HG03045 (cell line): ENCODE measurements at regions not wholly inside any gene's neighbourhood (a gene's known extent, or its start where the extent isn't known, plus 50 kb on each side); places are given as distances from the start of the nearest gene placed in this dataset.
"Not testable (repeated sequence)": the region's sequence is repeated elsewhere in the genome, so short reads cannot be mapped to it uniquely, and the experiment has no call there.

ENCODE experiments used
- ATAC-seq: cut with Tn5 transposase; IDR thresholded peaks from one replicate; pipeline ENCODE4 v1.9.1; 2021; ENCODE audit warnings: mild to moderate bottlenecking, moderate library complexity; ENCODE audit not compliant: unreplicated experiment

DNA sequence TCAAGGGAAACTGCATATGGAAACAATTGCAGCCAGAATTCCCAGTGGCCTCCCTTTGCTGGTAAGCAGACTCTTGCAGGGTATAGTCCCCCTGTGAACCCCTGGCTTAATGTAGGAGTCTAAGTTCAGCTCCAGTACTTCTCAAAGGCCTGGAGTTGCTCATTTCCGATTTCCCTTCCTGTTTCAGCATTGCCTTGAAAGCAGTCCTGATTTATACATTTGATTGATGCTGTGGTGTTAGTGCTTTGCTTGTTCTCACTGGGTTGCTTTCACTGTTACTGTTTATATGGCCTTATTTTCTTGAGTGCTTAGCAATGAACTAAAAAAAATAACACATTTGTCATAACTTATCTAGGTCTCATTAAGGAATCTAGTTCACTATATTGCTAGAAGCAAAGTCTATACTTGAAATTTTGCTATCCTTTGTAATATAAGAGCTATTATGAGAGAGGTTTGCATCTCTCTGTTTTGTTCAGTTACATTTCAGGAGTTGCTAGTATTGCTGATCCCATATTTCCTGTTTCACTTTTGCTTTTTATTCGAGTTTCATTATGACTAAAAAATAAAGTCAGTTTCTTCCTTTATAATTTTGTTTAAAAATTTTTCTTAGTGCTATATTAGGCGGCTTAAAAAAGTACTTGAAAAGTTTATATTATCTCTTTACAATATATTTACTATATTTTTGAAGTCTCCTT, 122.4 kb upstream of the NMUR2 start:
- peak; percentile 59 for ATAC-seq

GRCh38 chr5:152529440-152529839, 124.4 kb upstream of the NMUR2 start:
- no peak for ATAC-seq

- no peak for ATAC-seq
Observed at GRCh38 chr5:152532714-152533113, 127.6 kb upstream of the NMUR2 start.

- no peak for ATAC-seq
Observed at GRCh38 chr5:152534641-152535040, 129.6 kb upstream of the NMUR2 start.

DNA sequence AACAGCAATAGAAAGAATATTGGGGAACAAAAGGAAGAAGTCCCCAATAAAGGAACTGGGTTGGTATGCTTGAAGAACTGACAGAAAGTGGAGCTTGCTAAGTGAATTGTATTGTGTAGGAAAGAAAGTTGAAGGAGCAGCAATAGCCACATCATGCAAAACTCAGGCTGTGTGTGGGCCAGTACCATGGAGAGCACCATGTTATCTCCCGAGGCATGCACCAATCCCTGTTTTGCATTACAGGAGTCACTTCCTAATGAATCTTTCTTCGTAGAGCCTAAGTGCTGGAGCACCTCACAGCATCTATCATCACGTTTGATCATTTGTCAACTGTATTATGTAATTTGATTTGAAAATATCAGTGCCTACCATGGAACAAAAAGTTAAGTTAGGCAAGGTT, 137.7 kb upstream of the NMUR2 start:
- ATAC-seq = no peak

GRCh38 chr5:152546493-152546892, 141.4 kb upstream of the NMUR2 start:
- no peak for ATAC-seq

GRCh38 chr5:152547202-152547601, 142.1 kb upstream of the NMUR2 start:
- no peak for ATAC-seq

- no peak for ATAC-seq
Observed at GRCh38 chr5:152549709-152550108, 144.6 kb upstream of the NMUR2 start.

GRCh38 chr5:152551061-152551460, 146.0 kb upstream of the NMUR2 start:
- no peak for ATAC-seq

- ATAC-seq = no peak
Observed at GRCh38 chr5:152556784-152557183, 151.7 kb upstream of the NMUR2 start.

GRCh38 chr5:152560512-152561137, 155.5 kb upstream of the NMUR2 start:
- ATAC-seq = no peak

DNA sequence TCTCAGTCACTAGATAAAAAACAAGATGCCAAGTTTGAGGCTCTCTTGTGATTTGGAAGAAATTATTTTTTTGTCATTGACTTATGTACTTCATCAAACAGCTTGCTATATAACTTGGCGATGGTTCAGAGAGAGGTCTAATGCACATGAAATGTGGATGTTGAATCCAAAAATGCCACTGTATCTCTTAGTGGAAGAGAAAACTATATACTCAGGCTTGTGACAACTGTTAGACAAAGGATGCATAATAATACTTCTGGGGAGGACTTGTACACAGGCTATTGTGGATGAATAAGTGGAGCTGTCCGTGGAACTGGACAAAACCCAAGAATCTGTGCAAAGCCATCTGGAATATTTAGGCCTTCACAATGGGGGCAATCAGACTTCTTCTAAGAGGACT, 162.9 kb upstream of the NMUR2 start:
- ATAC-seq = no peak

DNA sequence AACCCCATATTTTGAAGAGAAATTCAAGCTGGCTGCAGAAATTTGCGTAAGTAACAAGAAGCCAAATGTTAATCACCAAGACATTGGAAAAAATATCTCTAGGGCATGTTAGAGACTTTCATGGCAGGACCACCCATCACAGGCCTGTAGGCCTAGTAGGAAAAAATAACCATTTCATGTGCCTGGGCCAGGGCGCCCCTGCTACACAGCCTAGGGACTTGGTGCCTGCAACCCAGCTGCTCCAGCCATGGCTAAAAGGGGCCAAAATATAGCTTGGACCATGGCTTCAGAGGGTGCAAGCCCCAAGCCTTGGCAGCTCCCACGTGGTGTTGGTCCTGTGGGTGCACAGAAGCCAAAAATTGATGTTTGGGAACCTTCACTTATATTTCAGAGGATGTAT, 167.7 kb upstream of the NMUR2 start:
- no peak for ATAC-seq

- ATAC-seq = no peak
Observed at GRCh38 chr5:152584103-152584502, 179.0 kb upstream of the NMUR2 start.

- ATAC-seq = no peak
Observed at GRCh38 chr5:152592416-152592815, 187.3 kb upstream of the NMUR2 start.

DNA sequence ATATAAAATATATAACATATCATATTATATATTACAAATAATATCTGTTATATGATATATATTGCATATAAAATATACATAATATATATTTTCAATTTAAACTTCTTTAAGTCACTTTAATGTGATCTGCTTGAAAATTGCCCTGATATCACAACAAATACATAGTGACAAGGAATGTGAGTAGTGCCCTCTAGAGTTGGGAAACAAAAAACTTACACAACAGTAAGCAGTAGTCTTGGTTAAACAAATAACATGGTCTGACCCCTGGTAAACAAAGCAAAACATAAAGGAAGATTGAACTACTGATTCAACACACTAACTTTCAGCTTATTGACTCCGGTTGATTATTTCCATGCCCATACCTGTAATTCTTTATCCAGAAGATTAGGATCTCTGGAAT, 188.3 kb upstream of the NMUR2 start:
- ATAC-seq = no peak

DNA sequence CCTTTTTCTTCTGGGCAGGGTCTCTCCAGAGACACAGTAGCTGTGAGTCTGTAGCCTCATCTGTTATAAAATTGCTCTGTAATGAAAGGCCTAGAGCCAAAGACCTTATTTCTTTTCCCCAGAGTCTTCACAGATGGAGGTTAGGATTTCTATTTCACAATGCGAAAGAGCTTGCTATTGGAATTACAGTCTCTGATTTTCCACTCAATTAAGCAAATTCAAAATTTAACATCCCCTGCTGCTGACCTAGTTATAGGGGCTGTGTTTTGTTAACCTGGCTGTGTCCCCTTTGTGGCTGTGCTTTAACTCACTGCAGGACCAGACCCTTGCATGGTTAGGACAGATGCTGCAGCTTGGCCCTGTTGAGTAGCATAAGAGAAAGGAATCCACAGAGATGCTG, 190.3 kb upstream of the NMUR2 start:
- ATAC-seq = no peak

DNA sequence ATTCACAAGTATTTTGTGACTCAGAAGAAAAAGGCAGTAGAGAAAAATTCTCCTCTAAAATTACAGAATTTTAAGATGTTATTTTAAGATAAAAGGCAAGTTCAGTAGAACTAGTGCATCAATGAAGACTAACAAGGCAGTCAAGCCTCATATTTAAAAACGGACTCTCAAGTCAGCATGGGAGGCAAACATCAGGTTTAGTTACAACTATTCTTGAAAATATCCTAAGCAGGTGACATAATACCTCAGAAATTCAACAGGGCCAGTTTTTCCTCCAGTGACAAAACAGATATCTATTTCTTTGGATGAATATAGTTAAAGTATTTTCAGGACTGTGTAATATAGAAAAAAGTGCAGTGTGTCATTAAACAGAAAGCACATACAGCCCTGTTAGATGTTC, 194.0 kb upstream of the NMUR2 start:
- ATAC-seq = no peak

DNA sequence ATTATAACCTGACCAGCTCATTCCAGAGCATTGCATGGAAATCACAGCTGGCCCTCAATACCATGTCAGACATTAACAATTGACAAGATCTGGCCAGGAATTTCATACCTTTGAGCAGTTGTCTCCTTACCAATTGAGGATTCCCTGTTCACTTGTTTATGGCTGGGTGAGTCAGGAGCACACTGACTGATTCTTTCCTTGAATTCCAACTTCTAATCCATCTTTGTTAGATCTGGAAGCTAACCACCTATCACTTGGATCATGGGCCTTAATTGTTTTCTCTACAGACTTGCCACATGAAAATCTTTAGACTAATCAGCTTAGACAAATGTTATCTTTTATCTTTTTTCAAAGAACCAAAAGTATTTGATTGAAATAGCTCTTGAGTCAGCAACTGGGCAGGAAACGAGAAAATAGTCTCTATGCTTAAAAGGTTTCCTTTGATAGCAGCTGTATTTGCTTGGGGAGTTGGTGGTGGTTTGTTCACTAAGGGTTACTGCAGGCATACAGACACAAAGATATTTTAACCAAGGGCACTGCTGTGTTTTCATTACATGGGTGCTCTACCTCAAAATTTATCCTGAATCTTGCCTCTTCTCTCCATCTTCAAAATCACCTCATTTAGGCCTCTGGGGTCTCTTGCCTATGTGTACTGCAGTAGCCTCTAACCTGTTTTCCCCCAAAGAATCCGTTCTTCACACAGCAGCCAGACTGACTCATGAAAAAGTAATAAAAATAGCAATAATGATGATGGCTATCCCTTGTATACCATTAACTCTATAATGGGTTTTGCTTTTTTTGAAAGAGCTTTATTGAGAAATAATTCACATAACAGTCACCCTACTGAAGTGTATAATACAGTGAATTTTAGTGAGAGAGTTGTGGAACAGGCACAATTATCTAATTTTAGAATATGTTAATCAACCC, 197.0 kb upstream of the NMUR2 start:
- ATAC-seq = no peak

DNA sequence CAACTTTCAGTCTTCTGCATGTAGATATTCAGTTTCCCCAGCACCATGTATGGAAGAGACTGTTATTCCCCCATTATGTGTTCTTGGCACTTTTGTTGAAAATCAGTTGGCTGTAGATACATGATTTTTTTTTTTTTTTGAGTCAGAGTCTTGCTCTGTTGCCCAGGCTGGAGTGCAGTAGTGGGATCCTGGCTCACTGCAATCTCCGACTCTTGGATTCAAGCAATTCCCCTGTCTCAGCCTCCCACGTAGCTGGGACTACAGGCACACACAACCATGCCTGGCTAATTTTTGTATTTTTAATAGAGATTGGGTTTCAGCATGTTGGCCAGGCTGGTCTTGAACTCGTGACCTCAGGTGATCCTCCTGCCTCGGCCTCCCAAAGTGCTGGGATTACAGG, 201.0 kb upstream of the NMUR2 start:
- ATAC-seq = not testable (repeated sequence)

DNA sequence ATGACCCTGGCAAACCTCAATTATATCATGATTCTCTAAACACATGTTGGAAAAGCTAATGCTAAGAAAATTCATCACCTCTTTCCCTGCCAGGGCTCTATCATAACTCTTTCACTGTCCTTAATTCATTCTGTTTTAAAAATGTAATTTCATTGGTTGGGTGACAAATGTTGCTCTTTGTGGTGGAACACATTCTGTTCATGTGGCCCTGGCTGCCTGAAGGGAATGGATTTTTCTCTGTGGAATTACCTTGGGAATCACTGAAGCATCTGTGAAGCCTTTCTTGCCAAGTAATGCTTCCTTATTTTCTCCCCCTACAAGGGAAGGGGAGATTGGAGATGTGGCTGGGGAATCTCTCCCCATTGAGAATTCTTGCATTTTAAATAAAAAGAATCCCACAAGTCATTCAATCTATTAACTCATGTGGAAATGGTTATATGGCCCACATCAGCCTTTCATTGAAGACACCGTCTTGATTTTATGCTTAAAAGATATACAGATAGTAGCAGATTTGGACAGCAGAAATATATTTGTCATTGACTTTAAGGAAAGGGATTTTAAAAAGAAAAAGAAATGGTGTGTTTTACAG, 201.8 kb upstream of the NMUR2 start:
- ATAC-seq = no peak
